Activated naive CD8-positive, alpha-beta T cell treated with anti-CD3 and anti-CD28 coated beads for 36 hours (primary cell): ENCODE measurements at regions not wholly inside any gene's neighbourhood (a gene's known extent, or its start where the extent isn't known, plus 50 kb on each side); places are given as distances from the start of the nearest gene placed in this dataset.
"Not testable (repeated sequence)": the region's sequence is repeated elsewhere in the genome, so short reads cannot be mapped to it uniquely, and the experiment has no call there.

Experiments
- DNase-seq: peaks from one replicate; pipeline ENCODE4 v3.0.0; 2021
- H3K27ac Mint-ChIP-seq: one replicate; pipeline ENCODE4 v1.8.0; 2022; ENCODE audit warnings: mild to moderate bottlenecking, moderate library complexity, mixed read lengths
- H3K27me3 Mint-ChIP-seq: one replicate; pipeline ENCODE4 v1.8.0; 2022; ENCODE audit warnings: mild to moderate bottlenecking, mixed read lengths
- H3K36me3 Mint-ChIP-seq: one replicate; pipeline ENCODE4 v1.8.0; 2021; ENCODE audit warnings: mild to moderate bottlenecking, mixed read lengths
- H3K4me1 Mint-ChIP-seq: one replicate; pipeline ENCODE4 v1.8.0; 2021; ENCODE audit warnings: mixed read lengths
- H3K4me3 Mint-ChIP-seq: one replicate; pipeline ENCODE4 v1.8.0; 2022; ENCODE audit warnings: mild to moderate bottlenecking, moderate library complexity, mixed read lengths
- H3K9me3 Mint-ChIP-seq: one replicate; pipeline ENCODE4 v1.8.0; 2022; ENCODE audit warnings: mixed read lengths

- H3K36me3 Mint-ChIP-seq: no peaks in the 10 kb centered on the region
- H3K27me3 Mint-ChIP-seq: peaks cover 4% of the 10 kb centered on the region
- no peaks in the 10 kb centered on the region for H3K9me3 Mint-ChIP-seq
- H3K27ac Mint-ChIP-seq: no peak overlapping the region
- DNase-seq: peak; percentile 38
- peaks cover under 1% of the 10 kb centered on the region for H3K4me1 Mint-ChIP-seq
- H3K4me3 Mint-ChIP-seq: no peak overlapping the region
Observed at GRCh38 chr12:116687888-116688287, 50.0 kb downstream of the SPRING1 start.

GRCh38 chr12:116684891-116685290, 53.0 kb downstream of the SPRING1 start:
- DNase-seq: no peak
- Mint-ChIP-seq H3K4me1 (no peaks in the 10 kb centered on the region), H3K4me3 (no peak overlapping the region), H3K36me3 (no peaks in the 10 kb centered on the region), H3K9me3 (no peaks in the 10 kb centered on the region), H3K27me3 (no peaks in the 10 kb centered on the region), H3K27ac (no peak overlapping the region)

GRCh38 chr12:116677202-116677661, 60.6 kb downstream of the SPRING1 start:
- no peak for DNase-seq
- H3K27ac Mint-ChIP-seq: no peak overlapping the region
- H3K4me1 Mint-ChIP-seq: peaks cover 28% of the 10 kb centered on the region
- no peaks in the 10 kb centered on the region for H3K36me3 Mint-ChIP-seq
- no peaks in the 10 kb centered on the region for H3K27me3 Mint-ChIP-seq
- no peak overlapping the region for H3K4me3 Mint-ChIP-seq
- H3K9me3 Mint-ChIP-seq: no peaks in the 10 kb centered on the region

GRCh38 chr12:116675339-116676107, 62.3 kb downstream of the SPRING1 start:
- H3K9me3 Mint-ChIP-seq: no peaks in the 10 kb centered on the region
- no peak overlapping the region for H3K27ac Mint-ChIP-seq
- no peaks in the 10 kb centered on the region for H3K36me3 Mint-ChIP-seq

GRCh38 chr12:116674643-116675183, 63.2 kb downstream of the SPRING1 start:
- no peak overlapping the region for H3K4me3 Mint-ChIP-seq
- H3K27me3 Mint-ChIP-seq: no peaks in the 10 kb centered on the region
- no peak for DNase-seq
- peaks cover 28% of the 10 kb centered on the region for H3K4me1 Mint-ChIP-seq
- no peaks in the 10 kb centered on the region for H3K9me3 Mint-ChIP-seq
- H3K36me3 Mint-ChIP-seq: no peaks in the 10 kb centered on the region
- H3K27ac Mint-ChIP-seq: no peak overlapping the region

More at GRCh38 chr12:116675339-116676107, 62.3 kb downstream of the SPRING1 start:
- peaks cover 28% of the 10 kb centered on the region for H3K4me1 Mint-ChIP-seq
- H3K27me3 Mint-ChIP-seq: no peaks in the 10 kb centered on the region
- DNase-seq: no peak
- no peak overlapping the region for H3K4me3 Mint-ChIP-seq

- Mint-ChIP-seq H3K27me3 (no peaks in the 10 kb centered on the region), H3K9me3 (no peaks in the 10 kb centered on the region), H3K4me1 (peaks cover 28% of the 10 kb centered on the region), H3K27ac (no peak overlapping the region), H3K4me3 (peak overlapping the region; percentile 62), H3K36me3 (no peaks in the 10 kb centered on the region)
- DNase-seq: peak; percentile 5
Observed at GRCh38 chr12:116673681-116674111, 64.2 kb downstream of the SPRING1 start.

GRCh38 chr12:116672842-116673516, 64.9 kb downstream of the SPRING1 start:
- no peaks in the 10 kb centered on the region for H3K9me3 Mint-ChIP-seq
- peak; percentile 4 for DNase-seq

GRCh38 chr12:116672010-116672409, 65.9 kb downstream of the SPRING1 start:
- Mint-ChIP-seq H3K9me3 (no peaks in the 10 kb centered on the region), H3K27ac (no peak overlapping the region), H3K36me3 (no peaks in the 10 kb centered on the region), H3K4me1 (peaks cover 27% of the 10 kb centered on the region), H3K4me3 (no peak overlapping the region), H3K27me3 (no peaks in the 10 kb centered on the region)
- DNase-seq: no peak

More at GRCh38 chr12:116672842-116673516, 64.9 kb downstream of the SPRING1 start:
- no peaks in the 10 kb centered on the region for H3K27me3 Mint-ChIP-seq
- H3K27ac Mint-ChIP-seq: peak overlapping the region; percentile 78
- peak overlapping the region; percentile 62 for H3K4me3 Mint-ChIP-seq
- H3K4me1 Mint-ChIP-seq: peaks cover 28% of the 10 kb centered on the region
- H3K36me3 Mint-ChIP-seq: no peaks in the 10 kb centered on the region

GRCh38 chr12:116670859-116671258, 67.0 kb downstream of the SPRING1 start:
- Mint-ChIP-seq H3K27ac (no peak overlapping the region), H3K9me3 (no peaks in the 10 kb centered on the region), H3K4me1 (peaks cover 26% of the 10 kb centered on the region), H3K27me3 (no peaks in the 10 kb centered on the region), H3K36me3 (no peaks in the 10 kb centered on the region), H3K4me3 (no peak overlapping the region)
- DNase-seq: no peak

GRCh38 chr12:116667752-116668151, 70.1 kb downstream of the SPRING1 start:
- DNase-seq: no peak
- H3K4me1 Mint-ChIP-seq: peaks cover 5% of the 10 kb centered on the region
- no peak overlapping the region for H3K27ac Mint-ChIP-seq
- no peaks in the 10 kb centered on the region for H3K36me3 Mint-ChIP-seq
- H3K9me3 Mint-ChIP-seq: no peaks in the 10 kb centered on the region
- H3K27me3 Mint-ChIP-seq: peaks cover 6% of the 10 kb centered on the region
- no peak overlapping the region for H3K4me3 Mint-ChIP-seq

- not testable (repeated sequence) for H3K4me3 Mint-ChIP-seq, H3K36me3 Mint-ChIP-seq, H3K27ac Mint-ChIP-seq, H3K9me3 Mint-ChIP-seq, H3K4me1 Mint-ChIP-seq, DNase-seq, H3K27me3 Mint-ChIP-seq
Observed at GRCh38 chr12:116666829-116667228, 71.0 kb downstream of the SPRING1 start.

GRCh38 chr12:116666305-116666673, 71.6 kb downstream of the SPRING1 start:
- H3K9me3 Mint-ChIP-seq: no peaks in the 10 kb centered on the region

GRCh38 chr12:116665666-116666304, 72.1 kb downstream of the SPRING1 start:
- no peaks in the 10 kb centered on the region for H3K9me3 Mint-ChIP-seq
- peaks cover 6% of the 10 kb centered on the region for H3K27me3 Mint-ChIP-seq
- no peak for DNase-seq
- H3K4me3 Mint-ChIP-seq: no peak overlapping the region
- H3K36me3 Mint-ChIP-seq: no peaks in the 10 kb centered on the region
- H3K27ac Mint-ChIP-seq: no peak overlapping the region
- H3K4me1 Mint-ChIP-seq: no peaks in the 10 kb centered on the region

More at GRCh38 chr12:116666305-116666673, 71.6 kb downstream of the SPRING1 start:
- Mint-ChIP-seq H3K4me1 (no peaks in the 10 kb centered on the region), H3K27me3 (peaks cover 6% of the 10 kb centered on the region), H3K4me3 (no peak overlapping the region), H3K36me3 (no peaks in the 10 kb centered on the region), H3K27ac (no peak overlapping the region)
- no peak for DNase-seq

GRCh38 chr12:116664085-116664484, 73.8 kb downstream of the SPRING1 start:
- no peaks in the 10 kb centered on the region for H3K4me1 Mint-ChIP-seq
- H3K4me3 Mint-ChIP-seq: no peak overlapping the region
- DNase-seq: no peak
- H3K27me3 Mint-ChIP-seq: peaks cover 6% of the 10 kb centered on the region
- H3K36me3 Mint-ChIP-seq: no peaks in the 10 kb centered on the region
- no peaks in the 10 kb centered on the region for H3K9me3 Mint-ChIP-seq
- no peak overlapping the region for H3K27ac Mint-ChIP-seq

- H3K36me3 Mint-ChIP-seq: no peaks in the 10 kb centered on the region
- no peak overlapping the region for H3K27ac Mint-ChIP-seq
- no peak for DNase-seq
- no peaks in the 10 kb centered on the region for H3K4me1 Mint-ChIP-seq
- no peaks in the 10 kb centered on the region for H3K9me3 Mint-ChIP-seq
- peaks cover 13% of the 10 kb centered on the region for H3K27me3 Mint-ChIP-seq
- H3K4me3 Mint-ChIP-seq: no peak overlapping the region
Observed at GRCh38 chr12:116662612-116663144, 75.2 kb downstream of the SPRING1 start.
